ENCODE measurements at regions not wholly inside any gene's neighbourhood (a gene's known extent, or its start where the extent isn't known, plus 50 kb on each side); places are given as distances from the start of the nearest gene placed in this dataset.

DNA sequence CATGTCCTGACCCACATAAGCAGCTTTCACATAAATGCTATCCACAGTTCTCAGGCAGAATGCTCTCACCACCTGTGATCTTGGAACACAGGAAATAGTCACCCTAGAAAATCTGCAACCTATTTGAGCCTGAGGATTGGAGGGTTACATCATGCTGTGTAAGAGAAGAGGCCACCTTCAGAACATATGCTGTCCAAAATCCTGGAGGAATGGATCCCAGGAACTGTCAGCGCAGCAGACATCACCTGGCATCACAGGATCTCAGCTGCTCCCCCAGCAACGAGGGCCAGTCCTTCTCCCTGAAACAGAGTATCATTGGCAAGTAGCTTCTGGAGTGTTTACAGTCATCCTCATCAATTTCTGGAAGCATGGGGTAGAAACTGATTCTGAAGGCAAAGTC lies 63.2 kb upstream of the LTA4H start:
- TF ChIP-seq POLR2AphosphoS5 (IDR thresholded peaks at IDR 0.05; ENCODE audit: borderline replicate concordance, low read depth, low read length) (no peak), EZH2 (IDR thresholded peaks at IDR 0.05) (no peak), FOXP2 (optimal IDR thresholded peaks at IDR 0.05; ENCODE audit: control extremely low read depth, extremely low read length, insufficient read depth) (no peak)

All from SK-N-MC (cell line).